Activated CD8-positive, alpha-beta memory T cell treated with anti-CD3 and anti-CD28 coated beads, Interleukin-2, amount 10 ng/mL, durations not matched to agents 7 days and 5 days (primary cell): ENCODE measurements at regions not wholly inside any gene's neighbourhood (a gene's known extent, or its start where the extent isn't known, plus 50 kb on each side); places are given as distances from the start of the nearest gene placed in this dataset.
"Not testable (repeated sequence)": the region's sequence is repeated elsewhere in the genome, so short reads cannot be mapped to it uniquely, and the experiment has no call there.

Experiments
- ATAC-seq: fragments of 150-1000 bp; cut with Tn5 transposase; one replicate; pipeline ENCODE4 v1.10.0; 2021; ENCODE audit warnings: moderate library complexity
- CTCF ChIA-PET: fragments of 350-600 bp; sonication (Branson Sonifier 250); formaldehyde crosslinking; loops from one replicate; lab custom pipeline; 2021; ENCODE audit warnings: antibody characterized with exemption; lab: Charles Lee
- DNase-seq: peaks from one replicate; pipeline ENCODE4 v3.0.0-alpha.2; 2020
- H3K27ac Mint-ChIP-seq: one replicate; pipeline ENCODE4 v1.8.0; 2021; ENCODE audit warnings: mild to moderate bottlenecking, mixed read lengths
- H3K27me3 Mint-ChIP-seq: one replicate; pipeline ENCODE4 v1.8.0; 2021; ENCODE audit warnings: mixed read lengths
- H3K36me3 Mint-ChIP-seq: one replicate; pipeline ENCODE4 v1.8.0; 2021; ENCODE audit warnings: mild to moderate bottlenecking, mixed read lengths
- H3K4me1 Mint-ChIP-seq: one replicate; pipeline ENCODE4 v1.8.0; 2021; ENCODE audit warnings: mixed read lengths
- H3K4me3 Mint-ChIP-seq: one replicate; pipeline ENCODE4 v1.8.0; 2021; ENCODE audit warnings: mild to moderate bottlenecking, moderate library complexity, mixed read lengths
- H3K9me3 Mint-ChIP-seq: one replicate; pipeline ENCODE4 v1.8.0; 2022; ENCODE audit warnings: low read depth, mixed read lengths

DNA sequence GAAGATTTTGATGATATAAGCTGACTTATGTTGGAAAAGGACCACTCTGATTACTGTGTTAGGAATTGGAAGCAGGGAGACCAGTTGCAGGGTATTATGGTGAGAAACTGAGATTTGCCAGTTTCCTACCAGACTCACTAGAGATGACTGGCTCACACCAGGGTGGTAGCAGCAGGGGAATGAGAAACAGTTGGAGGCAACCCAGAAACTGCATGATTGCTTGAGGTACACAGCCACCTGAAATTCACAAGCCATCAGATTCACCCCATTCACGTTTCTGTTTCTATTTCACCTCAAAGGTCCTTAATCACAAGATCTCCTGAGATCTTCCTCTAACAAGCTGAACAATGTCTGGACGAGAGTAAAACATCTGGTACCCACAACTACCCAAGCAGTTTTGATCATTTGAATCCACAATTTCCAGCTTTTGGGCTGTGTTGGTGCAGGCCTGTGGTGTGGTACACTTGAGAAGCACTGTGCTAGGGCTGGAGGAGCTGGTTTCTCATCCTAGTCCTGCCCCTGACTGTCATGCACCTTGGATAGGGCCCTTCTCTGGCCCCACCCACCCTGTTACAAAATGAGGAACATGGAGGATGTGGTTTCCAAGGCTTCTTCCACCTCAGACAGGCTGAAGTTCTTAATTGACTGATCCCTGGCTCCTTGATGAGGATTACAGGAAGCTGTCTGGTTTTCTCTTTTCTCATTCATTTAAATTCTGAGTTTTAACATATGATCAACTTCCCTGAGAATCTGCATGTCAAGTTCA lies 233.4 kb downstream of the INSC start:
- H3K4me1 Mint-ChIP-seq: no peaks in the 10 kb centered on the region
- no peaks in the 10 kb centered on the region for H3K36me3 Mint-ChIP-seq
- no peaks in the 10 kb centered on the region for H3K9me3 Mint-ChIP-seq
- no peak overlapping the region for H3K4me3 Mint-ChIP-seq
- ATAC-seq (no peak), DNase-seq (no peak)
- H3K27ac Mint-ChIP-seq: no peak overlapping the region
- no peaks in the 10 kb centered on the region for H3K27me3 Mint-ChIP-seq
- CTCF ChIA-PET: no interaction called here

DNA sequence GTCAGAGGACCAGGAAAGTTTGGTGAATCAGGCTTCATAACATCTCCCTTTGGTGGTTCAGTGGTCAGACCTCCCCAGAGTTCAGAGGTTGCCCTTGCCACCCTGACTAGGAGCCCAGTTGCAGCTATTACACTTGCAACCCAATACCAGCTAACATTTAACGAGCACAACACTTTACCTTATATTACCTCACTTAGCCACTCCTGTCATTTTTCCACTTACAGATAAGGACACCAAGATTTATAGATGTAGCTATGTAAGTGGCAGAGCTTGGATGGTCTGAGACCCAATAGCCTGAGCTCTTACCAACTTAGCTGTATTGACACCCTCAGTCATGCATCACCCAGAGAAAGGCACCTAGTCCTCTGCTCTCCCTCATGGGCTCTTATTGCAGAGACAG lies 234.7 kb downstream of the INSC start:
- Mint-ChIP-seq H3K4me3 (no peak overlapping the region), H3K36me3 (no peaks in the 10 kb centered on the region), H3K9me3 (no peaks in the 10 kb centered on the region), H3K4me1 (no peaks in the 10 kb centered on the region), H3K27me3 (no peaks in the 10 kb centered on the region), H3K27ac (no peak overlapping the region)
- ATAC-seq (no peak), DNase-seq (no peak)
- CTCF ChIA-PET: no interaction called here

DNA sequence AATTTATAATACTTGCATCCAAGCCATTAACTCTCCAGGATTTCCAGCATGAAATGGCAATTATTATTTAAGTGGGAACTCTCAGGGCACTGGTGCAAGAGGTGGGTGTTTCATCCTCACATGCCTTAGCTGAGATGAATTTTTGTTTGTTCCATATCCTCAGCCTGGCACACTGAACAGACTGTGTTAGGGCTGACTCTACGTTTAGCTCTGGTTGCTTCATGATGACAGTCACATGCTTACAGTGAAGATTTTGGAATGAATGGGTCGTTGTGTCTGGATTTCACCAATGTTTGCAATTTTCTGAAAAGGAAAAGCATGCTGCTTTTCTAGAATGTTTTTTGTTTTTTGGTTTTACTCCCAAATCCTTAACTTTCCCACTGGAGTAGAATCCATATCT lies 246.6 kb downstream of the INSC start:
- Mint-ChIP-seq H3K36me3 (no peaks in the 10 kb centered on the region), H3K27ac (no peak overlapping the region), H3K4me3 (no peak overlapping the region), H3K9me3 (no peaks in the 10 kb centered on the region), H3K27me3 (no peaks in the 10 kb centered on the region), H3K4me1 (no peaks in the 10 kb centered on the region)
- no peak for DNase-seq
- no peak for ATAC-seq
- CTCF ChIA-PET: no interaction called here

DNA sequence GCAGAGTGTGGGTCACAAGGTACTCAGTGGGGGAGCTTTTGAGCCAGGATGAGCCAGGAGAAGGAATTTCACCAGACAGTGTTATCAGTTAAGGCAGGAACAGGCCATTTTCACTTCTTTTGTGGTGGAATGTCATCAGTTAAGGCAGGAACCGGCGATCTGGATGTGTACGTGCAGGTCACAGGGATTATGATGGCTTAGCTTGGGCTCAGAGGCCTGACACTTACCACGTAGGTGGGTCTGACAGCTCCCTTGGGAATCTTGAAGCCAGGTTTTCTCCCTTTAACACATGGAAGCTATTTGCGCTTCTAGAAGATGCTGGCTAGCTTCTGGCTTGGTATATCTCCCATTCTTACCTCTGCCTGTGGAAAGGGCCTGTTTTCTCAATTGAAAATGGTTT lies 250.6 kb downstream of the INSC start:
- ATAC-seq, H3K4me3 Mint-ChIP-seq, H3K9me3 Mint-ChIP-seq, H3K27me3 Mint-ChIP-seq, H3K36me3 Mint-ChIP-seq, DNase-seq, H3K4me1 Mint-ChIP-seq, H3K27ac Mint-ChIP-seq, CTCF ChIA-PET: not testable (repeated sequence)

DNA sequence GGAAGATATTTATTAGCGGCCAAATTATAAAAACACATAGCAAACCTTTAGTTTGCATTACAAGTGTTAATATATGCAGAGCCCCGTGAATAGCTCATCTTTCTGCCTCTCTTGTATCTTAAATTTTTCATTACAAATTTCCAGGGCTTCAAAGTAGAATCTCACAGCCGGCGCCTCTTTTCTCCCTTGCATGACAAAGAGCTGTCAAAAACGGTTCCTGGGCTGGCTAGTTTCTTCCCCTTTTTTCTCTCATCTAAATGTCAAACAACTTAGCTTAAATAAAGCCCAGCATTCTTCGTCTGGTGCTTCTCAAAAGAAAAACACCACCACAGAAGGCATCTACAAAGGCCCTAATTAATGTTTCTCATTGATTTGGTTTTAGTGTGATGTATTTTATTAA lies 253.0 kb downstream of the INSC start:
- CTCF ChIA-PET: no interaction called here
- Mint-ChIP-seq H3K4me3 (no peak overlapping the region), H3K4me1 (no peaks in the 10 kb centered on the region), H3K36me3 (no peaks in the 10 kb centered on the region), H3K9me3 (no peaks in the 10 kb centered on the region), H3K27ac (no peak overlapping the region), H3K27me3 (no peaks in the 10 kb centered on the region)
- no peak for DNase-seq
- ATAC-seq: no peak

DNA sequence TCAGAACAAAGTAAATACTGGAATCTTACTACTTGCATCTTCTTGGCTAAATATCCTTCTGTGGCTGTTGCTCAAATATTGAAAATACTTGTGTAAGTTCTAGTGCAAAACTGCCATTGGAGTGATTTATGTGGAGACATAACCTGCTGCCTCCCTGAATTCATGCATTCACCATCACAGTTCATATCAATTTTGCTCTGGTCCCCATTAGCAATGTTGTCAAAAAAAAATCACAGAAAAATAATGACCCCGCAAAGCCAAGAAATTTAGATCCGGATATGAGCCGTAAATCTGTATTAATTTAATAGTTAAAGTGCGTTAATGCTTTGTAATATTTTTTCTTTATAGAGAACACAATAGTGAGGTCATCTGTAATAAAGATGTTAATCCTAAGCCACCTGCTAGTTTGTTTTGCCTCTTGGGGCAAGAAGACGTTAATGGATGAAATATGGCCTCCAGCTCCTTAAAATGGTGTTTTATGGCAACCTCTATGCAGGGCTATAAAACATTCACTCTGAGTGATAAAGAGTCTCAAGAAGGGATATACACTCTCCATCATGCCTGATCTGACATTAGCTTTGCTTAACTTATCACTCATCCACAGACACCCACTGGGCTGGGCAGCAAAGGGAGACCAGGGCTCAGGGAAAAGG lies 255.9 kb downstream of the INSC start:
- CTCF ChIA-PET: no interaction called here
- Mint-ChIP-seq H3K36me3 (no peaks in the 10 kb centered on the region), H3K9me3 (no peaks in the 10 kb centered on the region), H3K27me3 (no peaks in the 10 kb centered on the region), H3K4me1 (no peaks in the 10 kb centered on the region), H3K4me3 (no peak overlapping the region), H3K27ac (no peak overlapping the region)
- no peak for DNase-seq
- ATAC-seq: no peak

DNA sequence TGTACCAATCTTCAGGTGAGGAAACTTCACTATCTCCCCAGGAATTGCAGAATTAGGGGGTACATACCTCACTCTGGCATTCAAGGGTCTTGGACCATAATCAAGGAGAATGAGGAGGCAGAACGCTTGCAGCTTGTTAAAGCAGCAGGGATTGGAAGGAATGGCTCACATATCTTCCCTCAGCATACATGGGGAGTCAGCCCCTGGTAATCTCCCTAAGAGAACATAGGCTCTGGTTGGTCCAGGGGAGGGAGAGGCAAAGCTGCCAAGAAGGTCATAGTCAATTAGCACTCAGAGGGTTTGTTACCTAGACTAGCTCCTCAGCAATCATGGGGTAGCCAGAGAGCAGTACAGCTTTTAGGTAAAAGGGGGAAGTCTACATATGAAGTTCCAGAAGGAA lies 256.8 kb downstream of the INSC start:
- no peak for DNase-seq

DNA sequence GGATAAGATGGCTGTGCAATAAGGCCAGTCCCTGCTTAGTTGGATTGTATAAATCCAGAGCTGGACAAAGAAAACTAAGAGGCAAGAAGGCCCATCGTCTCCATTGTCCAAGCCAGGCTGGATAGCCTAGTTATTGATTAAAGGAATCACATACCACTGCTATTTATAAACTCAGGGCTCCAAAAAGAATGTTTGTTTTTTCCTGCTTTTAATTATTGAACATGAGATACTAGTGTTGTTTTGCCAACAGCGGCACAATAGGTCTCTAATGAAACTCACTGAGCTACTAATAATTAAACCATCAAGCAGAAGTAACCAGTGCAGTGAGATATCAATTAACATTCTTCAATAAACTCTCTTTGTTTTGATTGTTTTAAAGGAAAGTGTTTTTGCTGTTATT lies 259.7 kb downstream of the INSC start:
- Mint-ChIP-seq H3K4me3 (no peak overlapping the region), H3K36me3 (no peaks in the 10 kb centered on the region), H3K27ac (no peak overlapping the region), H3K27me3 (no peaks in the 10 kb centered on the region), H3K4me1 (no peaks in the 10 kb centered on the region), H3K9me3 (no peaks in the 10 kb centered on the region)
- no peak for DNase-seq
- ATAC-seq: no peak
- CTCF ChIA-PET: no interaction called here

More for the DNA sequence above, 256.8 kb downstream of the INSC start:
- CTCF ChIA-PET: no interaction called here
- no peaks in the 10 kb centered on the region for H3K27me3 Mint-ChIP-seq
- no peak overlapping the region for H3K4me3 Mint-ChIP-seq
- H3K9me3 Mint-ChIP-seq: no peaks in the 10 kb centered on the region
- H3K36me3 Mint-ChIP-seq: no peaks in the 10 kb centered on the region
- no peak for ATAC-seq
- no peak overlapping the region for H3K27ac Mint-ChIP-seq
- H3K4me1 Mint-ChIP-seq: no peaks in the 10 kb centered on the region

DNA sequence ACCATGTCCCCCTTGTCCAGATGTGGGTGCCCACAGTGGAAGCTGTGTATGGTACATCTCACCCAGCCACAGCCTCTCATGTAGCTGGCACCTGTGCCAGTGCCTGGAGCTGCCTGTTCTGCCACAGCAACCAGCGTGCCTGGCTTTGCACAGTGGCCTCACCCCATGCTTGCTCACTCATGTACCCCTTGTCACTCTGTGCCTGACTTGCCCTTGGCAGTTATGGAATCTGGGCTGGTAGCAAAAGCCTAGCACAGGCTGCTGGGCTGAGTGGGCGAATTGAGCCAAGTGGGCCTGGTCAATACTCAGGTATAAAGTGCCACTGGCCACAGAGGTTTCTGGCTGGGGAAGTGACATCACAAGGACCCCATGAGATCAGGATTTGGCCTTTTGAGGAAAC lies 264.2 kb downstream of the INSC start:
- Mint-ChIP-seq H3K27ac (no peak overlapping the region), H3K36me3 (no peaks in the 10 kb centered on the region), H3K4me1 (no peaks in the 10 kb centered on the region), H3K9me3 (no peaks in the 10 kb centered on the region), H3K4me3 (no peak overlapping the region), H3K27me3 (no peaks in the 10 kb centered on the region)
- ATAC-seq (no peak), DNase-seq (no peak)
- CTCF ChIA-PET: no interaction called here

DNA sequence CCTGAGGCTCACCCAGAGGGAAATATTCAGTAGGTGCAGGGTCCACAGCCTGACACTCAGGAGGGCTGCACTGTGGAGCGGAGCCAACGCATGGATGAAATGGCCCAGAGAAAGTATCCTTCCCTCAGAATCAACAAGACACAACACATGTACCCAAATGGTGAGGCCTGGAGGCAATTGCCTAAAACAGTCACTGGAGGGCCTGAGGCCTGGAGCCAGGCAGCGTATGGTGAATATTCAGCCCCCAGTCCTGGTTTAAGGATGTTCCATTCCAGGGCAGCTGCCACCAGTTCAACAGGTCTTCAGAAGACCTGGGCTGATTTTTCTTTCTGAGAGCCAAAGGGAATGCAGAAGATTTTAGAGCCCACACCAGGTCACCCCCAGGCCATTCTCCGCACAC lies 264.8 kb downstream of the INSC start:
- H3K4me1 Mint-ChIP-seq: no peaks in the 10 kb centered on the region
- DNase-seq (no peak), ATAC-seq (no peak)
- H3K27ac Mint-ChIP-seq: no peak overlapping the region
- H3K27me3 Mint-ChIP-seq: no peaks in the 10 kb centered on the region
- no peaks in the 10 kb centered on the region for H3K9me3 Mint-ChIP-seq
- no peak overlapping the region for H3K4me3 Mint-ChIP-seq
- no peaks in the 10 kb centered on the region for H3K36me3 Mint-ChIP-seq
- CTCF ChIA-PET: no interaction called here

DNA sequence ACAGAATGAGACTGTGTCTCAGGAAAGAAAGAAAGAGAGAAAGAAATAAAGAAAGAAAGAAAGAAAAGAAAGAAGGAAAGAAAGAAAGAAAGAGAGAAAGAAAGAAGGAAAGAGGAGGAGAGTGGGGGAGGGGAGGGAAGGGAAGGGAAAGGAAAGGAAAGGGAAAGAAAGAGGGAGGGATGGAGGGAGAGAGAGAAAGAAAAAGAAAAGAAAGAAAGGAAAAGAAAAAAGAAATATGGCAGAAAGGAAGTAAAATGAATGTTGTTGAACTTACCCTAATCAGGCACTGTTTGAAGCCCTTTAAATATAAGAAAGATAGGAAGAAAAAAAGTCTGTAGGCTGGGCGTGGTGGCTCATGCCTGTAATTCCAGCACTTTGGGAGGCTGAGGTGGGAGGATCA lies 276.1 kb downstream of the INSC start:
- ATAC-seq: no peak
- H3K4me1 Mint-ChIP-seq: no peaks in the 10 kb centered on the region
- no peak for DNase-seq
- CTCF ChIA-PET: no interaction called here
- no peaks in the 10 kb centered on the region for H3K27me3 Mint-ChIP-seq
- H3K4me3 Mint-ChIP-seq: no peak overlapping the region
- no peak overlapping the region for H3K27ac Mint-ChIP-seq
- no peaks in the 10 kb centered on the region for H3K36me3 Mint-ChIP-seq
- no peaks in the 10 kb centered on the region for H3K9me3 Mint-ChIP-seq

DNA sequence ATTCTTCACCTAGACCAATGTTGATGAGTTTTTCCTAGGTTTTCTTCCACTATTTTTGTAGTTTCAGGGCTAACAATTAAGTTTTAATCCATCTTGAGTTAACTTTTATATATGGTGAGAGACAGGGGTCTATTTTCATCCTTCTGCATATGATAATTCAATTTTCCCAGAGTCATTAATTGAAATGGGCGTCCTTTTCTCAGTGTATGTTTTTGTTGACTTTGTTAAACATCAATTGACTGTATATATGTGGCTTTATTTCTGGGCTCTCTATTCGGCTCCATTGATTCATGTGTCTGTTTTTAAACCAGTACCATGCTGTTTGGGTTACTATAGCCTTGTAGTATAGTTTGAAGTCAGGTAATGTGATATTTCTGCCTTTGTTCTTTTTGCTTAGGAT lies 282.1 kb downstream of the INSC start:
- ATAC-seq: no peak
- Mint-ChIP-seq H3K9me3 (no peaks in the 10 kb centered on the region), H3K36me3 (no peaks in the 10 kb centered on the region), H3K27ac (no peak overlapping the region), H3K4me3 (no peak overlapping the region), H3K27me3 (no peaks in the 10 kb centered on the region), H3K4me1 (no peaks in the 10 kb centered on the region)
- no peak for DNase-seq
- CTCF ChIA-PET: no interaction called here

DNA sequence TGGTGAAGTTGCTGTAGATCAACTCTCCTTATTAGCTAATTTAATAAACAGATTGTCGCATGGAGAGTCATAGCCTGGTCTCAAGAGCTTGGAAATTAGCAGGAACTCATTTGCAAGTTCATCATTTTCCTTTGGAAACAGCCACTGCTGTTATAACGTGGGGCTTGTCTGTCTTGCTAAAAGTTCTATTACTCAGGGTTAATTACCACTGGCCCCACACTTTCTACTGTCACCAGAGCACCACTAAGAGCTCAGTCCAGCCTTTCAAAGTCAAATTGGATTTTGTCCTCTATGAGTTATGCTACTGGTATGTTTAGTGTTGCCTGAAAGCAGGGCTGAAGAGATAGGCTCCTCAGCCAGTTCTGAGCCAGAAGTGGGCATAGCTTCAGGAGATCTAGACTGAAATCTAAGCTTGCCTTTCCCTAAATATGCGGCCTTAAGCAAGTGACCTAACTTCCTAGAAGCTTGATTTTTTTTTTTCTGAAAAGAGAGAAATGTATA lies 292.2 kb downstream of the INSC start:
- Mint-ChIP-seq H3K4me3 (no peak overlapping the region), H3K27me3 (no peaks in the 10 kb centered on the region), H3K9me3 (no peaks in the 10 kb centered on the region), H3K27ac (no peak overlapping the region), H3K4me1 (no peaks in the 10 kb centered on the region), H3K36me3 (no peaks in the 10 kb centered on the region)
- no peak for ATAC-seq
- CTCF ChIA-PET: no interaction called here
- no peak for DNase-seq

DNA sequence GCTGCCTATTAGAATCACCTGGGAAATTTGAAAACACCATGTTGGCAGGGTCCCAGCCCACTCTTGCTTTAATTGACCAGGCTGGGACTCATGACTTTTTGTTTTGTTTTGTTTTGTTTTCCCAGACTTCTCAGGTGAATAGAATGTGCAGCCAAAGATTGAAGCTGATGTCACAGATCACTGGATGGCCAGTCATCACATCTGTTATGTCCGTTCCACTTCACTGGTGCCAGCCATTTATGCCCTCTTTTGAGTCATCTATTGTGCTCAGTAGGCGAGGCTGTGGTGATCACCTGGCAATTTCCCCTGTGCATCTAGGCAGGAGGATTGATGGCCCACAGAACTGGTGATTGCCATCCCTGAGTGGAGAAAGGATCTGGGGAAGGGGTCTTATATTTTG lies 297.3 kb downstream of the INSC start:
- no peaks in the 10 kb centered on the region for H3K27me3 Mint-ChIP-seq
- no peaks in the 10 kb centered on the region for H3K4me1 Mint-ChIP-seq
- H3K4me3 Mint-ChIP-seq: no peak overlapping the region
- H3K27ac Mint-ChIP-seq: no peak overlapping the region
- no peak for ATAC-seq
- CTCF ChIA-PET: no interaction called here
- no peak for DNase-seq
- no peaks in the 10 kb centered on the region for H3K36me3 Mint-ChIP-seq
- H3K9me3 Mint-ChIP-seq: no peaks in the 10 kb centered on the region
